ENCODE measurements at regions not wholly inside any gene's neighbourhood (a gene's known extent, or its start where the extent isn't known, plus 50 kb on each side); places are given as distances from the start of the nearest gene placed in this dataset.

DNA sequence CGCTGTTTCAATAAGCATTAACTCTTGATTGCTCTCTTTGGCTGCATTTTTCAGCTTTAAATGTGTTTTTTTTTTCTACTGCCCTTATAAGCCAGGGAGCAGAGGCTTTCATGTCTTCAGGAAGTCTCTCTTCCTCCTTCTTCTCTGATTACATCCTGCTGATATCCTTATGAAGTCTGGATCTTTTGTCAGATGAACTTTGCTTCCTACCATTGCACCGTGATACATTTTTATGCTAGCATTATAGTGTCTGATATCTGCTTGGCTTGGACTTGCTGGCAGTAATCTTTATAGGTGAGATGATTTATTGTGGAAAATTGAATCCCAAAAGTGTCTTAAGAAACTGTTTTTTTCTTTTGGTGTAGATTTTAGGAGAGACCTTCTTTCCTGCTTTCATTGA lies 160.4 kb upstream of the CFAP20DC start:
- TF ChIP-seq, protein P1, sequence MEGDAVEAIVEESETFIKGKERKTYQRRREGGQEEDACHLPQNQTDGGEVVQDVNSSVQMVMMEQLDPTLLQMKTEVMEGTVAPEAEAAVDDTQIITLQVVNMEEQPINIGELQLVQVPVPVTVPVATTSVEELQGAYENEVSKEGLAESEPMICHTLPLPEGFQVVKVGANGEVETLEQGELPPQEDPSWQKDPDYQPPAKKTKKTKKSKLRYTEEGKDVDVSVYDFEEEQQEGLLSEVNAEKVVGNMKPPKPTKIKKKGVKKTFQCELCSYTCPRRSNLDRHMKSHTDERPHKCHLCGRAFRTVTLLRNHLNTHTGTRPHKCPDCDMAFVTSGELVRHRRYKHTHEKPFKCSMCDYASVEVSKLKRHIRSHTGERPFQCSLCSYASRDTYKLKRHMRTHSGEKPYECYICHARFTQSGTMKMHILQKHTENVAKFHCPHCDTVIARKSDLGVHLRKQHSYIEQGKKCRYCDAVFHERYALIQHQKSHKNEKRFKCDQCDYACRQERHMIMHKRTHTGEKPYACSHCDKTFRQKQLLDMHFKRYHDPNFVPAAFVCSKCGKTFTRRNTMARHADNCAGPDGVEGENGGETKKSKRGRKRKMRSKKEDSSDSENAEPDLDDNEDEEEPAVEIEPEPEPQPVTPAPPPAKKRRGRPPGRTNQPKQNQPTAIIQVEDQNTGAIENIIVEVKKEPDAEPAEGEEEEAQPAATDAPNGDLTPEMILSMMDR (conservative IDR thresholded peaks at IDR 0.05), result no peak
- TF ChIP-seq EZH2 (IDR thresholded peaks at IDR 0.05; ENCODE audit: low read depth), result no peak

Data from PC-9 (cell line).